AG10803 (cell line): ENCODE measurements at regions not wholly inside any gene's neighbourhood (a gene's known extent, or its start where the extent isn't known, plus 50 kb on each side); places are given as distances from the start of the nearest gene placed in this dataset.

Experiments used
- DNase-seq: peaks from one replicate; pipeline ENCODE4 v3.0.0; 2010; ENCODE audit warnings: low read depth
- H3K4me3 ChIP-seq: 2 replicates; pipeline ENCODE4 v1.5.1; 2011; ENCODE audit warnings: mild to moderate bottlenecking, low read length, control low read depth
- TF ChIP-seq, protein P1 (sequence below): conservative IDR thresholded peaks from 2 replicates; pipeline ENCODE4 v1.5.1; 2011; ENCODE audit warnings: mild to moderate bottlenecking, low read length, control low read depth, inconsistent platforms

DNA sequence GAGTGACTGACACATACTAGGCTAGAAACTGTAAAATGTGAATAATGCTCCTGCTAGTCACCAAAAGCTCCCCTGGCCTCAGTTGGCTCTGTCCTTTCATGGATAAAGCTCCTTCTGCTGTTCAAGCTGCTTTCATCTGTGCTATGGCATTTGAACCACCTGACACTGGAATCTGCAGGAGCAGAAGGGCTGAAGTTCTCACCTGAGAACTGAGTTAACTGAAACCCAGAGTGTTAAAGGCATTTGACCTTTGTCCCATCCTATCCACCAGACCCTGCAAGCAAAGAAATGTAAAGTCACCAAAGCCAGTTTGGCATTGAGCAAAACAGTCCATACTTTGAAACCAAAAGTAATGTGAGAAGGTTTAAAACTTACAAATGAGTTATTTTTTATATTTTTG, 77.7 kb downstream of the BMP2 start:
- no peak overlapping the region for H3K4me3 ChIP-seq
- no peak for DNase-seq
- TF ChIP-seq, protein P1, sequence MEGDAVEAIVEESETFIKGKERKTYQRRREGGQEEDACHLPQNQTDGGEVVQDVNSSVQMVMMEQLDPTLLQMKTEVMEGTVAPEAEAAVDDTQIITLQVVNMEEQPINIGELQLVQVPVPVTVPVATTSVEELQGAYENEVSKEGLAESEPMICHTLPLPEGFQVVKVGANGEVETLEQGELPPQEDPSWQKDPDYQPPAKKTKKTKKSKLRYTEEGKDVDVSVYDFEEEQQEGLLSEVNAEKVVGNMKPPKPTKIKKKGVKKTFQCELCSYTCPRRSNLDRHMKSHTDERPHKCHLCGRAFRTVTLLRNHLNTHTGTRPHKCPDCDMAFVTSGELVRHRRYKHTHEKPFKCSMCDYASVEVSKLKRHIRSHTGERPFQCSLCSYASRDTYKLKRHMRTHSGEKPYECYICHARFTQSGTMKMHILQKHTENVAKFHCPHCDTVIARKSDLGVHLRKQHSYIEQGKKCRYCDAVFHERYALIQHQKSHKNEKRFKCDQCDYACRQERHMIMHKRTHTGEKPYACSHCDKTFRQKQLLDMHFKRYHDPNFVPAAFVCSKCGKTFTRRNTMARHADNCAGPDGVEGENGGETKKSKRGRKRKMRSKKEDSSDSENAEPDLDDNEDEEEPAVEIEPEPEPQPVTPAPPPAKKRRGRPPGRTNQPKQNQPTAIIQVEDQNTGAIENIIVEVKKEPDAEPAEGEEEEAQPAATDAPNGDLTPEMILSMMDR = no peak

DNA sequence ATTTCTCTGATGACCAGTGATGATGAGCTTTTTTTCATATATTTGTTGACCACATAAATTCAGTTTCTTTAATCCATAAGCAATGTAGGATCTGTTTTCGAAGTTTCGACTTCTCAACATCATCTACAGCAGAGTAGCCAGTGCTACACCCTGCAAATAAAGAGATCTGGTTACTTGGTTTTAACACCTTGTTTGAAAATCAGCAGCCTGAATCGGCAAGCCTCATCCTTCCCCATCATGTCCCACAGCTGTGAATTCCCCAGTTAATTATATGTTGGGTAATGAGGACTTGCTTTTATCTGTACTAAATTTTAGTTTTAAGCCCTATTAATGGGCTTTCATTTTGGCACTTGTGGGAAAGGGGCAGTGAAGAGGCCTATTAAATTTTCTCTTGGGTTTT, 80.6 kb downstream of the BMP2 start:
- DNase-seq = no peak
- H3K4me3 ChIP-seq = no peak overlapping the region
- TF ChIP-seq, protein P1 = no peak

DNA sequence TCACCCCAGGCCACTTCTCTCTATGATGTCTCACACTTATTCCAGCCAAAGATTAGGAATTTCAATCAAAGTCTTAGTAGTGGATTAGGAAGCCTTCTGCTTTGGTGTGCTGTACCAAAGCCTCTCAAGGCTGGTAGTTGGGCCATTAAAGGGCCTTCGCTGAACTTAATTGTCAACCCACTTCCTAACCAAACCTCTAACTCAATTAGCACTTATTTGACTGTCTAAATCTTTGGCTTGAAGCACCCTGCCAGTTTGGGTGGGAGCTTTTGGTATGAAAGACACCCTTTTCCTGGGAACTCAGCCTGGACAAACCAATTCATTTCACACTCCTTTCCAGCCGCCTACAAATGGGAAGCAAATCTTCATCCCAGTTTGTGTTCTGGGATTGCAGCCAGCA, 81.5 kb downstream of the BMP2 start:
- TF ChIP-seq, protein P1 = no peak
- no peak for DNase-seq
- no peak overlapping the region for H3K4me3 ChIP-seq

DNA sequence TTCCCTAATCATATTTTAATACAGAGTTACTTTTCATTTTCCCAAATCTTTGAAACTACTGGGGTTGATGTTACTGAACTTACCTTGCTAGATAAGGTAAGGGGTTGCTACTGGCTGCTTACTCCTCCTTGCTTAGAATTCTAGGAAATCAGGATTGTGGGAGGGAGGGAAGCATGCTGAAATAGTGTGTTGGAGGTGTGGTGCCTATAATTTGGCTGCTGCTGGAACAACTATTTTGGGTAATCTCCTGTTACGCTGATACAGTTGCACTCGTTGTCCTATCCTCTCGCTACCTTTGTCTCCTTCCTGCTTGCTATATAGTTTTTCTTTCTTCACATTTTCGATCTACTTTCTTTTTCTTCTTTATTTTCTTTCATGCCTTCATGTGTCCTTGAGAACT, 83.7 kb downstream of the BMP2 start:
- no peak for DNase-seq
- no peak overlapping the region for H3K4me3 ChIP-seq
- TF ChIP-seq, protein P1 = no peak

DNA sequence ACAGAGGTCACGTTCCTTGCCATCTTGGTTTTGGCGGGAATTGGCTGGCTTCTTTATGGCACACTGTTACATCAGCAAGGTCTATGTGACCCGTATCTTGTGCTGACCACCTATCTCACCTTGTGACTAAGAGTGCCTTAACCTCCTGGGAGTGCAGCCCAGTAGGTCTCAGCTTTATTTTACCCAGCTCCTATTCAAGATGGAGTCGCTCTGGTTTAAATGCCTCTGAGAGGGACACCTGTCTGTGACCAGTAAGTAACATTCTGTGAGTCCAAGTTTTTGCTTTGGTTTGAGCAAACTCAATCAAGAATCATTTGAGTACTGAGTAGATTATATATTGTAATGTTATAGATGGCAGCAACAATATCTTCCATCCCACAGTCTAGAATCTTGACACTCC, 85.0 kb downstream of the BMP2 start:
- TF ChIP-seq, protein P1 = no peak
- DNase-seq = no peak
- H3K4me3 ChIP-seq = no peak overlapping the region

DNA sequence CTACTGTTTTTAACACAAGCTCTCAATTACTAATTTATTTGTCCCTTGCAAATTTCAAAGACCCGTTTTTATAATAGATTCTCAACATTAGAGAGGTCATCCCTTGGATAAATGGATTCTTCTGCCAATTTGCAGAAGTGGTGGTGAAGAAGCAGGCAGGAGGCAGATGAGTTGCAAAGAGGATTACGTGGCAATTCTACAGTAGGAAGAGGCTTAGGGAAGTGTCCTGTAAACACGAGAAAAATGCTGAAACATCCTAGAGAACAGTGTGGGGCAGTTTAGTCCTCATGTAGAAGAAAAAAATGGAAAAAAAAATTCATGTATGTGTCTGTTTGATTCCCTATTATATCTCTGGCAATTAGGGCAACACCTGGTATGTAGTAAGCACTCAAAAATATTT, 87.6 kb downstream of the BMP2 start:
- TF ChIP-seq, protein P1 = no peak
- no peak overlapping the region for H3K4me3 ChIP-seq
- DNase-seq = no peak

DNA sequence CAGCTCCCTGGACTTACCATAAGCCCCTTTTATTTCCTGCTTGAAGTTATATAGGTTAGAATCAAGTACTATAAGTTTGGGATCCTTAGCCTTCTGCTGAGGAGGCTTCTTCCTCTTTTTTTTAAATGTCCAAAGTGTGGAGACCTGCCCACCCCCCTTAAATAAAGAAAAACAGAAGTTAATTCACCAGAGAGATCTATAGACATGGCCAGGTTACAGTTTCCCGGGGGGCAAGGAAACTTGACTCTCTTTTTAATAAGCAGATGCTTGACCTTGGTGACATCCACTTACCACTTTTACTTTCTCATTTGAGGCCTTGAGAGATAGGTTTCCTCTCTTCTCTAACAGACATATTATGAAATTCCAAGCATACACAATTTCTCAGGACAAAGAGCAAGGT, 88.3 kb downstream of the BMP2 start:
- TF ChIP-seq, protein P1 = no peak
- no peak for DNase-seq

More for the DNA sequence above, 88.3 kb downstream of the BMP2 start:
- H3K4me3 ChIP-seq = no peak overlapping the region
